ENCODE measurements at regions not wholly inside any gene's neighbourhood (a gene's known extent, or its start where the extent isn't known, plus 50 kb on each side); places are given as distances from the start of the nearest gene placed in this dataset.
A peak's percentile ranks its signal among the peaks of the same experiment; 100 is the strongest.
"Not testable (repeated sequence)": the region's sequence is repeated elsewhere in the genome, so short reads cannot be mapped to it uniquely, and the experiment has no call there.

GRCh38 chr14:43003845-43004244 is 1397.2 kb downstream of the LRFN5 start:
- DNase-seq: no peak

- no peak for DNase-seq
Observed at GRCh38 chr14:43001731-43002130, 1395.1 kb downstream of the LRFN5 start.

DNA sequence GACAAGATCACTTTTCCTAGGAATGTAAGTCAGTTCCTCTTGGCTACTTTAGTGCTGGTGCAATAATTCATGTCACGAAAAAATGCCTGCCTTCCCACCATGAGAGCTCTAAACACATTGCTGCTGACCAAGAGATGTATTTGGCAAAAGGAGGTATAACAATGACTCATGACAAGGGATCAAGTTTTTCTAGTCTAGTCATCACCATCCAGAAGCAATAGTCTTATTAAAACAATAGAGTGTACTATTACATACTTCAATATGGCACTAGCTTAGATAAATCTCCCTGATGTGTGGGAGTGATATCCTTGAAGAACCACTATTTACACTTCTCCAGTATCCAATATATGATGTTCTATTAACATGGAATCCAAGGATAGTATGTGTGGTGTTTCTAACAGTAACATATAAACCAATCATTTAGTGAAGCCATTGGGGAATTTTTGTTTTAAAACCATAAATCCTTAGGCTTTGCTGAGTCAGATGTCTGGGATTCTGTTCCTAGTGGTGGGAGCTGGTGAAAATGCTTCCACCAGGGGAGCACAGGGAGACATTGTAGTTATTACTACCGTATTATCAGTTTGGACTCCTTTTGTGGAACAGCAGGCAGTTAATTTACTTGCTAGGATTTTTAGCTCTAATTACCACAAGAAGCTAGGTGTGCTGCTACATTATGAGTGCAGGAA is 1387.5 kb downstream of the LRFN5 start:
- no peak for DNase-seq

DNA sequence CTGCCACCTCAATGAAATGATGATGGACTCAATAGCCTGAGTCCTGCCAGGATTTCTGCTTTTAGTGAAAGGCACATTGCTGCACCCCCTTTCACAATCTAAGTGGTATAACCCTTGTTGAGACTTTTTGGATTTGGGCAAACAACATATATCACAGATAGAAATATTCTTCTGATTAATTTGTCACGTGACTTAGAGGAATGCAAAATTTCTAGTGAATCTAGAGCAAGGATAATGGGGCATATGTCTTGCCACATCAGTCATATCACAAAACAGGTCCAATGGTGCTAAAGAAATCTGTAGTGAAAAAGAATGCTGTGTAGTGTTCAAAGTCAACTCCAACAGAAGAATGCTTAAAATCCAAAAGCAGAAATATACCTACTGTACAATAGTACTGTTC is 1386.3 kb downstream of the LRFN5 start:
- no peak for DNase-seq

- no peak for DNase-seq
Observed at GRCh38 chr14:42980419-42980818, 1373.7 kb downstream of the LRFN5 start.

DNA sequence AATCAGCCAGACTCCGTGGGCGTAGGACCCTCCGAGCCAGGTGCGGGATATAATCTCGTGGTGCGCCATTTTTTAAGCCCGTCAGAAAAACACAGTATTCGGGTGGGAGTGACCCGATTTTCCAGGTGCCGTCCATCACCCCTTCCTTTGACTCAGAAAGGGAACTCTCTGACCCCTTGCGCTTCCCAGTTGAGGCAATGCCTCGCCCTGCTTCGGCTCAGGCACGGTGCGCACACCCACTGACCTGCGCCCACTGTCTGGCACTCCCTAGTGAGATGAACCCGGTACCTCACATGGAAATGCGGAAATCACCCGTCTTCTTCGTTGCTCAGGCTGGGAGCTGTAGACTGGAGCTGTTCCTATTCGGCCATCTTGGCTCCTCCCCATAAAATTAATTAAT is 1366.5 kb downstream of the LRFN5 start:
- DNase-seq: not testable (repeated sequence)

DNA sequence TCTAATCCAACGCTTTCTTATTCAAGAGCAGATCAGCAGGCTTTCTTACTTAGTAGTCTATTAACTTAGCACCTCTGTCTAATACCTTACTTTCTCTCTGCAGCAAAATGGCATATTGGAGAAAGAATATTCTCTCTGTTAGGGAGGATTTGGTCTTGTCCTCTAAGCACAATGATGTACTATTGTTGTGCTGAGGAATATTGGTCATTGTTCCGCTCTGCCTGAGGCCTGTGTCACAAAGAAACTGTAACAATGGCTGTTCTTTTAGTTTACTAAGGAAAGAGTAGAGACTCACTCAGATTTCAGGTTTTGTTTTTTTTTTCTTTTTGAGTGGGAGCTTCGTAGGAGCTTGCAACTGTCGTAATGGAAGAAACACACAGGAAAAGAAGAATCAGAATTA is 1358.8 kb downstream of the LRFN5 start:
- DNase-seq: no peak

DNA sequence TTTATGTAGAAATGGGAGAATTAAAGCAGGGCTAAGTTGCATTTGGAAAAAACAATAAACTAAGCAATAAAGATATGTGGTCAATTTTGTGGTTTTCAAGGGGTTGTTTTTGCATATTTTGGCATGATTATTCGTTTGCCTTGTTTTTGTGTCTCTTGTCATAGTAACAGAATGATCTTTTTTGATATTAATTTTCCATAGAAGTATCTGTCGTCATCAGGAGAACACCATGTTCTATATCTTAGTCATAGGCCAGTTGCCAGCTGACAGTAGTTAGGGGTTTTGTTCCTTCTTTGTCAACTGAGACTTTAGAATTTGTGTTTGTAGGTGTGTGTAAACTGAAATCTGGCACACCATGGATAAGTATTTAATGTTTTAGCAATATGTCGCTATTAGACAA is 1354.8 kb downstream of the LRFN5 start:
- no peak for DNase-seq

DNA sequence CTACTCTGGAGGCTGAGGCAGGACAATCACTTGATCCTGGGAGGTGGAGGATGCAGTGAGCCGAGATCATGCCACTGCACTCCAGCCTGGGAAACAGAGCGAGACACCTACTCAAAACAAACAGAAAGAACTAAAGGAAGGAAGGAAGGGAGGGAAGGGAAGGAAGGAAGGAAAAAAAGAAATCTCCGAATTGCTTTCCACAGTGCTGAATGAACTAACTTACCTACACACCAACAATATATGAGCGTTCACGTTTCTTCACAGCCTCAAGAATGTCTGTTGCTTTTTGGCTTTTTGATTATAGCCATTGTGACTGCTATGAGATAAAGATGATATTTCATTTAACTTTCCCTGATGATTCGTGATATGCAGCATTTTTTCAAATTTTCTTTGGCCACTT is 1343.7 kb downstream of the LRFN5 start:
- no peak for DNase-seq

GRCh38 chr14:42947991-42948390 is 1341.3 kb downstream of the LRFN5 start:
- DNase-seq: no peak

GRCh38 chr14:42944284-42944683 is 1337.6 kb downstream of the LRFN5 start:
- DNase-seq: no peak

GRCh38 chr14:42931308-42931707 is 1324.6 kb downstream of the LRFN5 start:
- no peak for DNase-seq

DNA sequence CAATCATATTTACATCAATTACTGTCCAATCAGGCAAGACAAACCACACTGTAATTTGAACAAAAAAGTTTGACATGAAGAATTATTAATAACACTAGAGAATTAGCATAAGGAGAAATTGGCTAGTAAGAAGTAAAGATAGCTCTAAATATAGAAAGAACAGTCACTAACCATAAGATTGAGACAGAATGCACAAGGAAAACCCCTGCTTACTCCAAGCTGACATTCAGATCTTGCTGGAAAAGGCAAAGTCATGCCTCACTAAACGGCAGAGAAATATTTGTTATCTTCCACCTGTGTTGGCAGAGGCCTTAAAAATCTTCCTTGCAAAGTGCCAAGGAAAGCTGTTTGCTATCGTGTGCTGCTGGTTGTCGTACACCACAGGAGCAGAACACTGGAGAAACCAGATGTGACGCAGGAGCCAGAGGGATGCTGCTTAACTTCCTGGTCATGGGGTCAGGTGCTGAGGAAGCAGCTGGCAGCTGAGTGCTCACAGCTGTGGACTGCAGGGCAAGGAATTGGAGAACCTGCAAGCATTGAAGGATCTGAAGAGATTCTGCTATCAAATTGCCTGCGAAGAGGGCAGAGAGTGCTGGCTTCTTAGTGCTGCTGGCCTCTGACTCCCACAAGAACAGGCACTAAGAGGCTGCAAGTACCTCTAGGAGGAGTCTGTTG is 1323.3 kb downstream of the LRFN5 start:
- DNase-seq: peak; percentile 76

DNA sequence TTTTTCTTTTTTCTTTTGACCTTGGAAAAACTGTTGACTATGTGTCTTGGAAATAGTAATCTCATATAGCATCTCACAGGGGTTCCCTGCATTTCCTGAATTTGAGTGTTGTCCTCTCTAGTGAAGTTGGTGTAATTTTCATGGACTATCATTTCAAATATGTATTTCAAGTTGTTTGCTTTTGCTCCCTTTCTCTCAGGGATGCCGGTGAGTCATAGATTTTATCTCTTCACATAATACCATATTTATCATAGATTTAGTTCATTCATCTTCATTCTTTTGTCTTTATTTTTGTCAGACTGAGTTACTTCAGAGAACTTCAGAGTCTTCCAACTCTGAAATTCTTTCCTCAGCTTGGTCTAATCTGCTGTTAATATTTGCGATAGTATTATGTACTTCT is 1320.6 kb downstream of the LRFN5 start:
- no peak for DNase-seq

DNA sequence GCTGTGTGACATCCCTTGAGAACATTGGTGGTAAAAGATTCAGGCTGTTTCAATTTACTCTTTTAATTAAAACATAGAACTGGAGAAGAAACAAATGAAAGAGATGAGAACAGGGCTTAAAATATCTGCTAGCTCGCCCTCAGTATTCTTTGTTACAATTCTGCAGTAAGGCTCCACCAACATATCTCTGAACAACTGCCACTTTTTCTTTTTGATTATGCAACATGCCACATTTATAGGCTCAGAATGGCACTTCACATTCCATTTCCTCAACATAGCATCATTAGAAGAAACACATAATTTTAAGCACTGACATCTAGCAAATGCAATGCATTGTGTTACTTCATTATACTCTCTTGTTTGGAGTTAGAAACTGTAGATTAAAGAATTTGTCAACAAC is 1315.2 kb downstream of the LRFN5 start:
- no peak for DNase-seq

DNA sequence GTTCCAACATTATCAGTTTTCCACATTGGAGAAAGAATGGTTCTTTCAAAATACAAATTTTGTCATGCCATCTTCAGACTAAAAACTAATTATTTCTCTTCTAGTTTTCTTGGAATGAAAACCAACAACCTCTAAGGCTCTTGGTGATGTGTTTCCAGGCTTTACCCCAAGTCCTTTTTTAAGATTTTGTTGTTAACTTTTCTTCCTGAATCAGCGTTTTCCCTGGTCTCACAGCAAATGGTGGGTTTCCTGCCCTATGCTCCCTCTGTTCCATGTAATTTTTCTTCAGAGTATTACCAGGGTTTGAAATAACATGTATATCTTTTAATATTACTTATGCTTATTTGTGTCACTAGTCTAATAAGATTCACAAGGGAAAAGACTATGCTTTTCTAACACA is 1311.9 kb downstream of the LRFN5 start:
- no peak for DNase-seq

DNA sequence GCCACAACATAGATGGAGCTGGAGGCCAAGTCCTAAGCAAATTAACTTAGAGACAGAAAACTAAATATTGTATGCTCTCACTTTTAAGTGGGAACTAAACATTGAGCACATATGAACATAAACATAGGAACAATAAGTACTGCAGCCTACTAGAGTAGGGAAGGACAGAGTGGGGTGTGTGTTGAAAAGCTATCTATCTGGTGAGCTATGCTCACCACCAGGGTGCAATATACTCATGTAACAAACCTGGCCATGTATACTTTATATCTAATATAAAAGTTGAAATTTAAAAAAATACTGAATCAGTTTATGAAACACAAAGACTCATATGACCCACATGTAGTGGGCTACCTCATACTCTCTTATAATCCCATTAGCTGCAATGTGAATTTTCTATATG is 1305.0 kb downstream of the LRFN5 start:
- no peak for DNase-seq

DNA sequence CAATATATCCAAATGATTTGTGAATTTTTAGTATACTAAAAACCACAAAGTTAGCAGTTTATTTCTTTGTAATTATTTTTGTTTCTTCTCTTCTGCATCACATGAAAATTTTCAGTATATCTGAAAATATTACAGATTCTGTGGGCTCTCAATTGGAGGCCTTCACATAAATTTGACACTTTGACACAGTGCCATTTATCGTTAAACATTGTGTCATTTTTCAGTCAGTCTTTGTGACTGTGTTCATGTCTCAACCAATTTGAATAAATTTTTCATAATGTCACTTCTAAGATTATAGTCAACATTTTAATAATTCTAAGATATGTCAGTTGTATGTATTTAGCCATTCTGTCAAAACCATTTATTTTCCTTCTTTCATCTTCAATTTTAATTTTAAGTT is 1303.0 kb downstream of the LRFN5 start:
- DNase-seq: no peak

DNA sequence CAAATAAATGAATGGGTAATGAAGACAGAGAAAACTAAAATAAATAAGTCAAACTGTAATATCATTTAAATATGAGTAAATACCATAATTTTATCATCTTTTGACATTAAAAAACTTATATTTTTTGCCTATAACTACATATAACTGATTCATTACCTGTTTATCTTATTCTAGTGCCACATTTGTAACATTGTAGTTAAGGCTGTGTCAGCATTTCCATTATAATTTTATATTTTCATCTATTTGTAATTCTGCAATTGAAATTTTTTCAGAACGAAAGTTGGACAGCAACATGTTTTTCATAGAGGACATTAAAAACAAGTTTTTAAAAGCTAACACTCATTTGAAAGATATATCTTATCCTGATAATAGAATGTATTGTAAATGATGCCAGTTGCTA is 1286.5 kb downstream of the LRFN5 start:
- no peak for DNase-seq

- no peak for DNase-seq
Observed at GRCh38 chr14:42884100-42884499, 1277.4 kb downstream of the LRFN5 start.

GRCh38 chr14:42877716-42878115 is 1271.0 kb downstream of the LRFN5 start:
- no peak for DNase-seq

DNA sequence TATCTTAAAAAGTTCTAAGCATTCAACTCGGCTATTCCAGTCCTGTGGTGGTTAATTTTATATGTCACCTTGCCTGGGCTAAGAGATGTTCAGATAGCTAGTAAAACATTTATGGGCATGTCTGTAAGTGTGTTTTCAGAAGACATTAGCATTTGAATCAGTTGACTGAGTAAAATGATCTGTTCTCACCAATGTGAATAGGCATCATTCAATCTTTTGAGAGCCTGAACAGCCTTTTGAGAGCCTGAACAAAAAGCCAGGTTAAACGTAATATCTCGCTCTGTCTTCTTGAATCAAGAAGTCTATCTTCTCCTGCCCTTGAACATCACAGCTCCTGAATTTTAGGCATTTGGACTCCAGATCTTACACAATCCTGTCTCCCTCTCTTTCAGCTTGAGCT is 1266.1 kb downstream of the LRFN5 start:
- DNase-seq: no peak

DNA sequence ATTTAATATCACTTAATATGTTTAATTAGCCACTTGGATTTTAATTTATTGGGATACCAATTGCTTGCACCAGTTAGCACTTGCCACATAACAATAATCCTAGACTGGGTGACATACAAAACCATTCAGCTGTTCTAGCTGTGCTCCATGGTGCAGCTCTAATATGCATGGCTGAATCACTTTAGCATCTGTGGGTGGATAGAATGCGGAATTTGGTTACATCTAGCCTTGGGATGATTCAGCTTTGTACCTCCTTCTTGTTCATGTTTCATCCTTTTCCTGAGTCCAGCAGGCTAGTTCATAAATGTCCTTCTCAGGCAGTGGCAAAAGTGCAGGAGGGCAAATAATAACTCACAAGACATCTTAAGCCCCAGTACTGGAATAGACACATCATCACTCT is 1263.0 kb downstream of the LRFN5 start:
- DNase-seq: no peak

GRCh38 chr14:42862114-42862513 is 1255.4 kb downstream of the LRFN5 start:
- no peak for DNase-seq

DNA sequence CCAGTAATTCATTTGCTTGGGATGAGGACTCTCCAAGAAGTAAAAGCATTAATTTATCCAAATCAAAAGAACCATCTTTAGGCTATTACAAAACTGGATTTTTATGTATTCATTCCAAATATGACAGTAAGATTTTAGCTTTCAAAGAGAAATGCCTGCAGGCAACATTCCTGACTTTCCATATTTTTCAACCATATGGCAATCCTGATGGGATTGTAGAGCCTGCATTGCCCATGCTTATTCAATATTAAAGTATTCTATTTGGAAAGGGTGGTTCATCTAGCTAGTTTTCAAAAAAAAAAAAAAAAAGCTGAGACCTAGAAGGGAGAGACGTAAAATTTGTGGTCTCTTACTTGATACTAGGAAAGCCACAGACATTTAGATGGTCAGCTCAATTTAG is 1253.7 kb downstream of the LRFN5 start:
- no peak for DNase-seq

All from NCI-H524 treated with DMSO at 0.1 percent for 48 hours (cell line).